HG03139 (cell line): ENCODE measurements at regions not wholly inside any gene's neighbourhood (a gene's known extent, or its start where the extent isn't known, plus 50 kb on each side); places are given as distances from the start of the nearest gene placed in this dataset.

Experiments
- ATAC-seq: cut with Tn5 transposase; IDR thresholded peaks from one replicate; pipeline ENCODE4 v1.9.1; 2021; ENCODE audit not compliant: unreplicated experiment

- ATAC-seq: no peak
Measured at GRCh38 chr6:91860541-91861335, 1273.9 kb upstream of the MAP3K7 start.

GRCh38 chr6:91852252-91852651, 1265.4 kb upstream of the MAP3K7 start:
- no peak for ATAC-seq

- ATAC-seq: no peak
Measured at GRCh38 chr6:91834813-91835212, 1247.9 kb upstream of the MAP3K7 start.

GRCh38 chr6:91827151-91827550, 1240.3 kb upstream of the MAP3K7 start:
- ATAC-seq: no peak

GRCh38 chr6:91826128-91826527, 1239.3 kb upstream of the MAP3K7 start:
- no peak for ATAC-seq

- no peak for ATAC-seq
Measured at GRCh38 chr6:91824331-91824730, 1237.5 kb upstream of the MAP3K7 start.

GRCh38 chr6:91822581-91822980, 1235.7 kb upstream of the MAP3K7 start:
- ATAC-seq: no peak

GRCh38 chr6:91816335-91816734, 1229.5 kb upstream of the MAP3K7 start:
- ATAC-seq: no peak

- ATAC-seq: no peak
Measured at GRCh38 chr6:91813641-91814040, 1226.8 kb upstream of the MAP3K7 start.

- no peak for ATAC-seq
Measured at GRCh38 chr6:91812596-91813274, 1225.9 kb upstream of the MAP3K7 start.

- no peak for ATAC-seq
Measured at GRCh38 chr6:91804981-91805380, 1218.1 kb upstream of the MAP3K7 start.

- ATAC-seq: no peak
Measured at GRCh38 chr6:91802431-91802830, 1215.6 kb upstream of the MAP3K7 start.

- no peak for ATAC-seq
Measured at GRCh38 chr6:91796603-91797002, 1209.7 kb upstream of the MAP3K7 start.

GRCh38 chr6:91788501-91788900, 1201.6 kb upstream of the MAP3K7 start:
- no peak for ATAC-seq

GRCh38 chr6:91786474-91787184, 1199.8 kb upstream of the MAP3K7 start:
- no peak for ATAC-seq

GRCh38 chr6:91782802-91783201, 1195.9 kb upstream of the MAP3K7 start:
- ATAC-seq: no peak

- ATAC-seq: no peak
Measured at GRCh38 chr6:91781946-91782345, 1195.1 kb upstream of the MAP3K7 start.

- no peak for ATAC-seq
Measured at GRCh38 chr6:91780270-91780669, 1193.4 kb upstream of the MAP3K7 start.

GRCh38 chr6:91761621-91762020, 1174.7 kb upstream of the MAP3K7 start:
- no peak for ATAC-seq

- no peak for ATAC-seq
Measured at GRCh38 chr6:91754691-91755090, 1167.8 kb upstream of the MAP3K7 start.

- no peak for ATAC-seq
Measured at GRCh38 chr6:91751526-91751925, 1164.7 kb upstream of the MAP3K7 start.

- ATAC-seq: no peak
Measured at GRCh38 chr6:91744566-91744965, 1157.7 kb upstream of the MAP3K7 start.
